Naive thymus-derived CD8-positive, alpha-beta T cell (primary cell): ENCODE measurements at regions not wholly inside any gene's neighbourhood (a gene's known extent, or its start where the extent isn't known, plus 50 kb on each side); places are given as distances from the start of the nearest gene placed in this dataset.
"Not testable (repeated sequence)": the region's sequence is repeated elsewhere in the genome, so short reads cannot be mapped to it uniquely, and the experiment has no call there.

Source experiments
- ATAC-seq, 2 donors: fragments of 150-1000 bp; cut with Tn5 transposase in 1 of 2; sonication (Bioruptor Pico), chemical (Tn5 transposase) in 1 of 2; 1 replicate in 1 of 2; 2 replicates in 1 of 2; pipeline ENCODE4 v1.10.0; 2021; ENCODE audit warnings: mild to moderate bottlenecking in 2 of 2, moderate library complexity in 2 of 2
- POLR2A ChIA-PET: fragments of 350-600 bp; sonication (Branson Sonifier 250); formaldehyde crosslinking; loops from one replicate; lab custom pipeline; 2021; ENCODE audit warnings: antibody characterized with exemption; lab: Charles Lee
- DNase-seq, 10 donors: peaks; one replicate each; pipeline versions ENCODE4 v3.0.0 to v3.0.0-alpha.2; 2020 to 2022
- H3K27ac Mint-ChIP-seq, 10 donors: one replicate each; pipeline ENCODE4 v1.8.0; 2020 to 2022; ENCODE audit warnings: mild to moderate bottlenecking in 10 of 10, mixed read lengths in 10 of 10, moderate library complexity in 4 of 10, inconsistent platforms in 1 of 10
- H3K27me3 Mint-ChIP-seq, 5 donors: one replicate each; pipeline ENCODE4 v1.8.0; 2021 to 2022; ENCODE audit warnings: mixed read lengths in 5 of 5
- H3K36me3 Mint-ChIP-seq, 3 donors: one replicate each; pipeline ENCODE4 v1.8.0; 2020 to 2022; ENCODE audit warnings: mixed read lengths in 3 of 3, mild to moderate bottlenecking in 2 of 3, inconsistent platforms in 1 of 3
- H3K4me1 Mint-ChIP-seq, 4 donors: one replicate each; pipeline ENCODE4 v1.8.0; 2021 to 2022; ENCODE audit warnings: mixed read lengths in 4 of 4
- H3K4me3 Mint-ChIP-seq, 10 donors: one replicate each; pipeline ENCODE4 v1.8.0; 2020 to 2022; ENCODE audit warnings: mild to moderate bottlenecking in 10 of 10, mixed read lengths in 10 of 10, moderate library complexity in 6 of 10, inconsistent platforms in 1 of 10
- H3K9me3 Mint-ChIP-seq, 9 donors: one replicate each; pipeline ENCODE4 v1.8.0; 2020 to 2022; ENCODE audit warnings: mixed read lengths in 9 of 9, mild to moderate bottlenecking in 3 of 9, inconsistent platforms in 1 of 9, moderate library complexity in 1 of 9

GRCh38 chr4:123526511-123526910, 129.9 kb downstream of the SPRY1 start:
- DNase-seq (no peak), ATAC-seq (no peak)
- Mint-ChIP-seq H3K4me3 (no peak overlapping the region), H3K9me3 (peaks cover 0 to 1% (median 0%) of the 10 kb centered on the region in 9 donors), H3K27ac (no peak overlapping the region), H3K36me3 (no peaks in the 10 kb centered on the region), H3K27me3 (peaks cover 0 to 3% (median 0%) of the 10 kb centered on the region in 5 donors), H3K4me1 (no peaks in the 10 kb centered on the region)
- POLR2A ChIA-PET: no interaction called here

GRCh38 chr4:123528501-123529277, 132.1 kb downstream of the SPRY1 start:
- no peak overlapping the region for H3K4me3 Mint-ChIP-seq

GRCh38 chr4:123529278-123529568, 132.6 kb downstream of the SPRY1 start:
- POLR2A ChIA-PET: no interaction called here
- H3K4me3 Mint-ChIP-seq: no peak overlapping the region
- H3K36me3 Mint-ChIP-seq: peaks cover 0 to 3% (median 0%) of the 10 kb centered on the region in 3 donors
- no peak for ATAC-seq
- peaks cover 0 to under 1% (median 0%) of the 10 kb centered on the region in 4 donors for H3K4me1 Mint-ChIP-seq
- no peak overlapping the region for H3K27ac Mint-ChIP-seq
- DNase-seq: no peak
- peaks cover 0 to 3% (median 0%) of the 10 kb centered on the region in 5 donors for H3K27me3 Mint-ChIP-seq
- peaks cover 0 to 4% (median 0%) of the 10 kb centered on the region in 9 donors for H3K9me3 Mint-ChIP-seq

More at GRCh38 chr4:123528501-123529277, 132.1 kb downstream of the SPRY1 start:
- no peaks in the 10 kb centered on the region for H3K4me1 Mint-ChIP-seq
- peaks cover 0 to 4% (median 0%) of the 10 kb centered on the region in 9 donors for H3K9me3 Mint-ChIP-seq
- ATAC-seq (no peak), DNase-seq (no peak)
- peaks cover 0 to 3% (median 0%) of the 10 kb centered on the region in 3 donors for H3K36me3 Mint-ChIP-seq
- H3K27ac Mint-ChIP-seq: no peak overlapping the region
- POLR2A ChIA-PET: no interaction called here
- H3K27me3 Mint-ChIP-seq: peaks cover 0 to 3% (median 0%) of the 10 kb centered on the region in 5 donors

- no peak overlapping the region for H3K4me3 Mint-ChIP-seq
- peaks cover 0 to 3% (median 0%) of the 10 kb centered on the region in 3 donors for H3K36me3 Mint-ChIP-seq
- no peak for DNase-seq
- H3K27ac Mint-ChIP-seq: no peak overlapping the region
- peaks cover 0 to 11% (median 7%) of the 10 kb centered on the region in 4 donors for H3K4me1 Mint-ChIP-seq
- ATAC-seq: no peak
- peaks cover 0 to 3% (median 0%) of the 10 kb centered on the region in 5 donors for H3K27me3 Mint-ChIP-seq
- POLR2A ChIA-PET: no interaction called here
- H3K9me3 Mint-ChIP-seq: peaks cover 0 to 4% (median 0%) of the 10 kb centered on the region in 9 donors
Measured at GRCh38 chr4:123530357-123530756, 133.8 kb downstream of the SPRY1 start.

GRCh38 chr4:123535037-123535748, 138.6 kb downstream of the SPRY1 start:
- ATAC-seq (peak; percentile 25 to 63), DNase-seq (no peak)
- Mint-ChIP-seq H3K9me3 (peaks cover 0 to 4% (median 0%) of the 10 kb centered on the region in 9 donors), H3K27me3 (no peaks in the 10 kb centered on the region), H3K4me3 (no peak overlapping the region), H3K36me3 (peaks cover 0 to 3% (median 0%) of the 10 kb centered on the region in 3 donors), H3K27ac (peak overlapping the region in 4 of 10 donors; percentile 8 to 78 (median 38)), H3K4me1 (peaks cover 2 to 26% (median 17%) of the 10 kb centered on the region in 4 donors)
- POLR2A ChIA-PET: no interaction called here

- Mint-ChIP-seq H3K27me3 (no peaks in the 10 kb centered on the region), H3K4me1 (peaks cover 2 to 26% (median 17%) of the 10 kb centered on the region in 4 donors), H3K4me3 (peak overlapping the region in 8 of 10 donors; percentile 5 to 48 (median 23)), H3K27ac (peak overlapping the region in 9 of 10 donors; percentile 11 to 78 (median 48)), H3K36me3 (peaks cover 0 to 3% (median 0%) of the 10 kb centered on the region in 3 donors), H3K9me3 (peaks cover 0 to 4% (median 0%) of the 10 kb centered on the region in 9 donors)
- DNase-seq (no peak), ATAC-seq (peak; percentile 46 to 54)
- POLR2A ChIA-PET: no interaction called here
Measured at GRCh38 chr4:123536225-123536624, 139.6 kb downstream of the SPRY1 start.

- DNase-seq, H3K27me3 Mint-ChIP-seq, POLR2A ChIA-PET, H3K9me3 Mint-ChIP-seq, ATAC-seq, H3K36me3 Mint-ChIP-seq, H3K4me3 Mint-ChIP-seq: not testable (repeated sequence)
- peaks cover 2 to 26% (median 17%) of the 10 kb centered on the region in 4 donors for H3K4me1 Mint-ChIP-seq
- H3K27ac Mint-ChIP-seq: peak overlapping the region in 1 of 10 donors; percentile 11
Measured at GRCh38 chr4:123537906-123538402, 141.4 kb downstream of the SPRY1 start.

- Mint-ChIP-seq H3K36me3 (peaks cover 0 to 2% (median 0%) of the 10 kb centered on the region in 3 donors), H3K27me3 (no peaks in the 10 kb centered on the region), H3K9me3 (peaks cover 0 to 6% (median 0%) of the 10 kb centered on the region in 9 donors), H3K27ac (no peak overlapping the region), H3K4me1 (no peaks in the 10 kb centered on the region), H3K4me3 (no peak overlapping the region)
- ATAC-seq (no peak), DNase-seq (no peak)
- POLR2A ChIA-PET: no interaction called here
Measured at GRCh38 chr4:123545667-123546572, 149.3 kb downstream of the SPRY1 start.

- H3K27ac Mint-ChIP-seq: no peak overlapping the region
- H3K4me1 Mint-ChIP-seq: no peaks in the 10 kb centered on the region
- peaks cover 0 to 2% (median 0%) of the 10 kb centered on the region in 5 donors for H3K27me3 Mint-ChIP-seq
- peaks cover 0 to 6% (median 0%) of the 10 kb centered on the region in 9 donors for H3K9me3 Mint-ChIP-seq
- H3K4me3 Mint-ChIP-seq: no peak overlapping the region
- DNase-seq (no peak), ATAC-seq (no peak)
- peaks cover 0 to 2% (median 0%) of the 10 kb centered on the region in 3 donors for H3K36me3 Mint-ChIP-seq
- POLR2A ChIA-PET: no interaction called here
Measured at GRCh38 chr4:123546573-123547060, 150.0 kb downstream of the SPRY1 start.

- POLR2A ChIA-PET: no interaction called here
- DNase-seq (no peak), ATAC-seq (no peak)
- Mint-ChIP-seq H3K27ac (no peak overlapping the region), H3K9me3 (peaks cover 0 to 6% (median 0%) of the 10 kb centered on the region in 9 donors), H3K36me3 (peaks cover 0 to 2% (median 0%) of the 10 kb centered on the region in 3 donors), H3K27me3 (peaks cover 0 to 2% (median 0%) of the 10 kb centered on the region in 5 donors), H3K4me1 (no peaks in the 10 kb centered on the region), H3K4me3 (no peak overlapping the region)
Measured at GRCh38 chr4:123547216-123548165, 150.9 kb downstream of the SPRY1 start.

- no peak overlapping the region for H3K4me3 Mint-ChIP-seq
- peaks cover 0 to 2% (median 0%) of the 10 kb centered on the region in 5 donors for H3K27me3 Mint-ChIP-seq
- H3K4me1 Mint-ChIP-seq: peaks cover 0 to 13% (median 2%) of the 10 kb centered on the region in 4 donors
- POLR2A ChIA-PET: no interaction called here
- H3K36me3 Mint-ChIP-seq: peaks cover 0 to 2% (median 0%) of the 10 kb centered on the region in 3 donors
- ATAC-seq (no peak), DNase-seq (no peak)
- H3K9me3 Mint-ChIP-seq: peaks cover 0 to 6% (median 0%) of the 10 kb centered on the region in 9 donors
- peak overlapping the region in 1 of 10 donors; percentile 6 for H3K27ac Mint-ChIP-seq
Measured at GRCh38 chr4:123553279-123553678, 156.7 kb downstream of the SPRY1 start.
